NCI-H187 (cell line): ENCODE measurements at regions not wholly inside any gene's neighbourhood (a gene's known extent, or its start where the extent isn't known, plus 50 kb on each side); places are given as distances from the start of the nearest gene placed in this dataset.
A peak's percentile ranks its signal among the peaks of the same experiment; 100 is the strongest.

Source experiments
- DNase-seq, 2 experiments: peaks; one replicate each; lab custom pipeline; 2025; lab: John Stamatoyannopoulos, UW

- no peak for DNase-seq
Measured at GRCh38 chr18:33817096-33817495, 239.1 kb downstream of the ASXL3 start.

DNA sequence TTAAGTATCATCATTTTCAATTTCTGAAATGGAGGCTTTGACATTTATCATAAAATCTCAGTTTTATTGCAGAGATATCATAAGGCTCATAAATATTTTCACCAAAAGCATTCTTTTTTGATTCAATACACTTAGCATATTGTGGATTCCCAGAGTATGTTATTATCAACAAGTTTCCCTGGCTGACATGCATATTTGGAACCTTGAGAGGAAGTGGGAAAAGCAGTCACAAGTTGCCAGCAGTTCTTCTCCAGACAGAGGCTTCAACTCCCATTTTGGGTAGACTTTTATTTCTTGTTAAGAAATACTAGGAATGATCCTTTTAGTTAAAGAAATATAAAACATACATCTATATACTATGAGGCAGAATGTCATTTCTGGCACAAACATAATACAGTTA lies 236.5 kb downstream of the ASXL3 start:
- no peak for DNase-seq

DNA sequence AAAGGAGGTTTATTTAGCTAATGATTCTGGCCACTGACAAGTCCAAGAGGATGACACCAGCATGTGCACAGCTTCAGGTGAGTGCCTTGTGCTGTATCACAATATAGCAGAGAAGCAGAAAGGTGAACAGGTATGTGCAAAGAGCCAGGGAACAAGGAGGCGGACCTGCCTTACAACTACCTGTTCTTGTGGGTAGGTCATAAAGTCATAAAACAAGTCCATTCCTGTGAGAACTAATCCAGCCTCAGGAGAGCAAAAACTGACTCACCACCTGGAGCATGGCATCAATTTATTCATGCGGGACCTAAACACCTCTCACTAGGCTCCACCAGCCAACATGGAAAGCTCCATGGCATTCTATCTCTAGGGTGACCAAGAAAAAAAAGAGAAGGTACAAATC lies 234.2 kb downstream of the ASXL3 start:
- DNase-seq = peak in 1 of 2 experiments; percentile 20

GRCh38 chr18:33805592-33805991 lies 227.6 kb downstream of the ASXL3 start:
- DNase-seq = no peak

DNA sequence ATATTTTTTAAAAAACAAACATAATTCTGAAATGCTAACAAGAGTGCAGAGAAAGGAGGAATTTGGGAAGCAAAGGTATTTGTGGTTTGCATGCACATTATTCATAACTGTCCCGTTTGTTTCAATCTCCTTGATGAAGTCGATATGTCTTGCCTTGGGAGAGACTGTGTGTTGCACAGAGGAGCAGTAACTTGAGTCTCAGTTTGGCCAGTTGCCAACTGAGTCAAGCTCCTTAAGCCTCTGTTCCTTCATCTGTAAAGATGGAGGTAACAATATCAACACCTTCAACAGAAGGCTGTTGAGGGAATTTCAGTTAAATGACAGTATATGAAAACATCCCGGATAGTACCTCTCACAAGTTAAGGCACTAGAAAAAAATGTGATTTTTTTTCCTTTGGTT lies 226.2 kb downstream of the ASXL3 start:
- peak; percentile 62 to 66 for DNase-seq

GRCh38 chr18:33803636-33804035 lies 225.6 kb downstream of the ASXL3 start:
- no peak for DNase-seq

DNA sequence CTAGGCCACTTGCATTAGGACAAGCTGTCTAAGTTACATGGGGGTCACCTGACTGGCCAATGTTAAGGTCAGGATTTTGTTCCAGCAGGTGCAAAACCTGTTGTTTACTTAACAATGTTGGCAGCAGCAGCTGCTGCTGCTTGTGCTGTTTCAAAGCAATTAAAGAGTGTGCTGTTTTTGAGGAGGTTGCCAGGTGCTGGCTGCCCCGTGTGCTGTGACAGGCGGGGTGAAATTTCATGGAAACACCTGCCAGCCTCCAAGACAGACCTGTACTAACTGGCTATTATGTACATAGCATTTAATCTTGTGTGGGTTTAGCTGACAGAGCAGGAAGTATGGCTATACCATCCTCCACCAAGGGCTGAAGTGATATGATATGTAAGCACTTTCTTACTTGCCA lies 224.9 kb downstream of the ASXL3 start:
- peak; percentile 60 to 91 for DNase-seq
